ENCODE measurements at regions not wholly inside any gene's neighbourhood (a gene's known extent, or its start where the extent isn't known, plus 50 kb on each side); places are given as distances from the start of the nearest gene placed in this dataset.

DNA sequence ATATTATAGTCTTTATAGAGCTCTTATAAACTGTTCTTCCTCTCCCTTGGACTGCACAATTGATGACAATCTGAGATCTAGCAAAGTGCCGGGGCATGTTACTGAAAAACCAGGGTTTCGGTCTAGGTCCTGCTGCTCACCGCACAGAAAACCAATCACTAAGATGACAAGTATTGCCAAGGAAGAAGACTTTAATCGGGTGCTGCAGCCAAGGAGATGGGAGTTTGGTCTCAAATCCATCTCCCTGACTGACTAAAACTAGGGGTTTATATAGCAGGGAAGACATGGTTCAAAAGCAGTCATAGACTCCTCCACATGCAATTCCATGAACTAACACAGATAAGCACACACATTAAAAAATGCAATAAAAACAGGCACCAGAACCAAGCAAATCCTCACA, 390.6 kb downstream of the NFIB start:
- FAIRE-seq (no peak), DNase-seq (ENCODE audit: low read depth, low spot score) (no peak), ATAC-seq (no peak)
- Histone ChIP-seq H3K36me3 (ENCODE audit: control insufficient read depth in 2 of 2, insufficient read depth in 2 of 2, low read length in 1 of 2) (no peaks in the 10 kb centered on the region), H3K4me2 (ENCODE audit: control insufficient read depth, insufficient read depth) (no peak overlapping the region), H3K9me3 (replicated peaks; ENCODE audit: control insufficient read depth, insufficient read depth, low read length) (no peaks in the 10 kb centered on the region), H2AFZ (ENCODE audit: control insufficient read depth, low read depth, low read length) (no peak overlapping the region), H3K4me3 (no peak overlapping the region), H3K4me1 (ENCODE audit: control insufficient read depth, insufficient read depth, low read length) (no peaks in the 10 kb centered on the region), H3K9ac (ENCODE audit: control insufficient read depth, insufficient read depth, low read length) (no peak overlapping the region), H3K79me2 (ENCODE audit: control insufficient read depth, insufficient read depth, low read length) (no peaks in the 10 kb centered on the region), H3K27me3 (replicated peaks in 1 of 2; ENCODE audit: control insufficient read depth in 2 of 2, insufficient read depth in 2 of 2, low read length in 1 of 2) (no peaks in the 10 kb centered on the region), H3K27ac (ENCODE audit: control insufficient read depth, insufficient read depth) (no peak overlapping the region), H4K20me1 (ENCODE audit: control insufficient read depth, insufficient read depth) (no peaks in the 10 kb centered on the region)
- ChIA-PET SMC1A (ENCODE audit: uncharacterized antibody, unreplicated experiment) (no interaction called here), RAD21 (ENCODE audit: unreplicated experiment) (no interaction called here), POLR2A (no interaction called here), CTCF (no interaction called here)
- intact Hi-C loops (cut with micrococcal nuclease; ENCODE audit: unreplicated experiment) (no loop called here), in situ Hi-C loops (cut with MboI) (no loop called here)
- no TSS peak for BruUV-seq (replicated peaks)
- WGBS (ENCODE audit: insufficient coverage, insufficient replicate concordance, low lambda C conversion rate, missing lambda C conversion rate): 25% methylated on average over 4 of the region's 4 CpGs
- TF ChIP-seq NFYB (IDR thresholded peaks at IDR 0.05; ENCODE audit: insufficient read depth, low read depth, low read length) (no peak), ZBED1 (IDR thresholded peaks at IDR 0.05; ENCODE audit: borderline replicate concordance) (no peak), PAX5 (IDR thresholded peaks at IDR 0.05; ENCODE audit: borderline replicate concordance, low read depth, low read length) (no peak), MXI1 (IDR thresholded peaks at IDR 0.05; ENCODE audit: low read depth, low read length) (no peak), FOXM1 (IDR thresholded peaks at IDR 0.05; ENCODE audit: low read depth, low read length) (no peak), NFXL1 (IDR thresholded peaks at IDR 0.05; ENCODE audit: borderline replicate concordance) (no peak), SMC3 (IDR thresholded peaks at IDR 0.05; ENCODE audit: borderline replicate concordance, low read length) (no peak), BACH1 (IDR thresholded peaks at IDR 0.05; ENCODE audit: borderline replicate concordance) (no peak), STAT1 (conservative IDR thresholded peaks at IDR 0.05) (no peak), GATAD2B (conservative IDR thresholded peaks at IDR 0.05; ENCODE audit: low read depth) (no peak)
- TF ChIP-seq, protein P1, sequence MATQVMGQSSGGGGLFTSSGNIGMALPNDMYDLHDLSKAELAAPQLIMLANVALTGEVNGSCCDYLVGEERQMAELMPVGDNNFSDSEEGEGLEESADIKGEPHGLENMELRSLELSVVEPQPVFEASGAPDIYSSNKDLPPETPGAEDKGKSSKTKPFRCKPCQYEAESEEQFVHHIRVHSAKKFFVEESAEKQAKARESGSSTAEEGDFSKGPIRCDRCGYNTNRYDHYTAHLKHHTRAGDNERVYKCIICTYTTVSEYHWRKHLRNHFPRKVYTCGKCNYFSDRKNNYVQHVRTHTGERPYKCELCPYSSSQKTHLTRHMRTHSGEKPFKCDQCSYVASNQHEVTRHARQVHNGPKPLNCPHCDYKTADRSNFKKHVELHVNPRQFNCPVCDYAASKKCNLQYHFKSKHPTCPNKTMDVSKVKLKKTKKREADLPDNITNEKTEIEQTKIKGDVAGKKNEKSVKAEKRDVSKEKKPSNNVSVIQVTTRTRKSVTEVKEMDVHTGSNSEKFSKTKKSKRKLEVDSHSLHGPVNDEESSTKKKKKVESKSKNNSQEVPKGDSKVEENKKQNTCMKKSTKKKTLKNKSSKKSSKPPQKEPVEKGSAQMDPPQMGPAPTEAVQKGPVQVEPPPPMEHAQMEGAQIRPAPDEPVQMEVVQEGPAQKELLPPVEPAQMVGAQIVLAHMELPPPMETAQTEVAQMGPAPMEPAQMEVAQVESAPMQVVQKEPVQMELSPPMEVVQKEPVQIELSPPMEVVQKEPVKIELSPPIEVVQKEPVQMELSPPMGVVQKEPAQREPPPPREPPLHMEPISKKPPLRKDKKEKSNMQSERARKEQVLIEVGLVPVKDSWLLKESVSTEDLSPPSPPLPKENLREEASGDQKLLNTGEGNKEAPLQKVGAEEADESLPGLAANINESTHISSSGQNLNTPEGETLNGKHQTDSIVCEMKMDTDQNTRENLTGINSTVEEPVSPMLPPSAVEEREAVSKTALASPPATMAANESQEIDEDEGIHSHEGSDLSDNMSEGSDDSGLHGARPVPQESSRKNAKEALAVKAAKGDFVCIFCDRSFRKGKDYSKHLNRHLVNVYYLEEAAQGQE (IDR thresholded peaks at IDR 0.05; ENCODE audit: low read depth, low read length): no peak
- TF ChIP-seq, protein P2, sequence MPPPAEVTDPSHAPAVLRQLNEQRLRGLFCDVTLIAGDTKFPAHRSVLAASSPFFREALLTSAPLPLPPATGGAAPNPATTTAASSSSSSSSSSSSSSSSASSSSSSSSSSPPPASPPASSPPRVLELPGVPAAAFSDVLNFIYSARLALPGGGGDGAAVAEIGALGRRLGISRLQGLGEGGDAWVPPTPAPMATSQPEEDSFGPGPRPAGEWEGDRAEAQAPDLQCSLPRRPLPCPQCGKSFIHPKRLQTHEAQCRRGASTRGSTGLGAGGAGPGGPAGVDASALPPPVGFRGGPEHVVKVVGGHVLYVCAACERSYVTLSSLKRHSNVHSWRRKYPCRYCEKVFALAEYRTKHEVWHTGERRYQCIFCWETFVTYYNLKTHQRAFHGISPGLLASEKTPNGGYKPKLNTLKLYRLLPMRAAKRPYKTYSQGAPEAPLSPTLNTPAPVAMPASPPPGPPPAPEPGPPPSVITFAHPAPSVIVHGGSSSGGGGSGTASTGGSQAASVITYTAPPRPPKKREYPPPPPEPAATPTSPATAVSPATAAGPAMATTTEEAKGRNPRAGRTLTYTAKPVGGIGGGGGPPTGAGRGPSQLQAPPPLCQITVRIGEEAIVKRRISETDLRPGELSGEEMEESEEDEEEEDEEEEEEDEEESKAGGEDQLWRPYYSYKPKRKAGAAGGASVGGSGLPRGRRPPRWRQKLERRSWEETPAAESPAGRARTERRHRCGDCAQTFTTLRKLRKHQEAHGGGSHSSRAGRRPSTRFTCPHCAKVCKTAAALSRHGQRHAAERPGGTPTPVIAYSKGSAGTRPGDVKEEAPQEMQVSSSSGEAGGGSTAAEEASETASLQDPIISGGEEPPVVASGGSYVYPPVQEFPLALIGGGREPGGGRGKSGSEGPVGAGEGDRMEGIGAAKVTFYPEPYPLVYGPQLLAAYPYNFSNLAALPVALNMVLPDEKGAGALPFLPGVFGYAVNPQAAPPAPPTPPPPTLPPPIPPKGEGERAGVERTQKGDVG (CRISPR knock-in tag; IDR thresholded peaks at IDR 0.05): no peak
- TF ChIP-seq, protein P3, sequence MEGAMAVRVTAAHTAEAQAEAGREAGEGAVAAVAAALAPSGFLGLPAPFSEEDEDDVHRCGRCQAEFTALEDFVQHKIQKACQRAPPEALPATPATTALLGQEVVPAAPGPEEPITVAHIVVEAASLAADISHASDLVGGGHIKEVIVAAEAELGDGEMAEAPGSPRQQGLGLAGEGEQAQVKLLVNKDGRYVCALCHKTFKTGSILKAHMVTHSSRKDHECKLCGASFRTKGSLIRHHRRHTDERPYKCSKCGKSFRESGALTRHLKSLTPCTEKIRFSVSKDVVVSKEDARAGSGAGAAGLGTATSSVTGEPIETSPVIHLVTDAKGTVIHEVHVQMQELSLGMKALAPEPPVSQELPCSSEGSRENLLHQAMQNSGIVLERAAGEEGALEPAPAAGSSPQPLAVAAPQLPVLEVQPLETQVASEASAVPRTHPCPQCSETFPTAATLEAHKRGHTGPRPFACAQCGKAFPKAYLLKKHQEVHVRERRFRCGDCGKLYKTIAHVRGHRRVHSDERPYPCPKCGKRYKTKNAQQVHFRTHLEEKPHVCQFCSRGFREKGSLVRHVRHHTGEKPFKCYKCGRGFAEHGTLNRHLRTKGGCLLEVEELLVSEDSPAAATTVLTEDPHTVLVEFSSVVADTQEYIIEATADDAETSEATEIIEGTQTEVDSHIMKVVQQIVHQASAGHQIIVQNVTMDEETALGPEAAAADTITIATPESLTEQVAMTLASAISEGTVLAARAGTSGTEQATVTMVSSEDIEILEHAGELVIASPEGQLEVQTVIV (IDR thresholded peaks at IDR 0.05; ENCODE audit: borderline replicate concordance, partially characterized antibody): no peak
- TF ChIP-seq, protein P4, sequence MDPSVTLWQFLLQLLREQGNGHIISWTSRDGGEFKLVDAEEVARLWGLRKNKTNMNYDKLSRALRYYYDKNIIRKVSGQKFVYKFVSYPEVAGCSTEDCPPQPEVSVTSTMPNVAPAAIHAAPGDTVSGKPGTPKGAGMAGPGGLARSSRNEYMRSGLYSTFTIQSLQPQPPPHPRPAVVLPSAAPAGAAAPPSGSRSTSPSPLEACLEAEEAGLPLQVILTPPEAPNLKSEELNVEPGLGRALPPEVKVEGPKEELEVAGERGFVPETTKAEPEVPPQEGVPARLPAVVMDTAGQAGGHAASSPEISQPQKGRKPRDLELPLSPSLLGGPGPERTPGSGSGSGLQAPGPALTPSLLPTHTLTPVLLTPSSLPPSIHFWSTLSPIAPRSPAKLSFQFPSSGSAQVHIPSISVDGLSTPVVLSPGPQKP (IDR thresholded peaks at IDR 0.05; ENCODE audit: low read depth, low read length): no peak
